Neural cell (in vitro differentiated cells): ENCODE measurements at regions not wholly inside any gene's neighbourhood (a gene's known extent, or its start where the extent isn't known, plus 50 kb on each side); places are given as distances from the start of the nearest gene placed in this dataset.

ENCODE experiments used
- H2AFZ ChIP-seq: fragments of 200-600, 300-800 bp; sonication (generic), shearing (Covaris generic); 2 replicates; pipeline ENCODE4 v1.6.0; 2014; ENCODE audit warnings: low read depth, mild to moderate bottlenecking, antibody characterized with exemption, low read length, moderate library complexity
- H3F3A ChIP-seq: fragments of 200-600 bp; shearing (Covaris generic); 2 replicates; pipeline ENCODE4 v1.6.1; 2016; ENCODE audit warnings: mild to moderate bottlenecking, moderate library complexity, mixed read lengths, antibody characterized with exemption, low read length; ENCODE audit not compliant: insufficient read depth, poor library complexity, severe bottlenecking
- H3K27ac ChIP-seq: fragments of 200-600, 300-800 bp; sonication (generic), shearing (Covaris generic); 2 replicates; pipeline ENCODE4 v1.5.1; 2014; ENCODE audit warnings: mild to moderate bottlenecking, low read length, moderate library complexity
- H3K27me3 ChIP-seq: fragments of 300-800, 200-600 bp; sonication (generic), shearing (Covaris generic); 2 replicates; pipeline ENCODE4 v1.6.0; 2014; ENCODE audit warnings: mild to moderate bottlenecking, low read depth, low read length, moderate library complexity; ENCODE audit not compliant: insufficient read depth
- H3K36me3 ChIP-seq: fragments of 300-800, 200-600 bp; sonication (generic), shearing (Covaris generic); 2 replicates; pipeline ENCODE4 v1.5.1; 2014; ENCODE audit warnings: mild to moderate bottlenecking, antibody characterized with exemption, low read length, moderate library complexity; ENCODE audit not compliant: insufficient read depth
- H3K4me2 ChIP-seq: fragments of 300-800, 200-600 bp; sonication (generic), shearing (Covaris generic); 2 replicates; pipeline ENCODE4 v1.6.0; 2014; ENCODE audit warnings: mild to moderate bottlenecking, low read length
- H3K4me3 ChIP-seq: fragments of 300-800, 200-600 bp; sonication (generic), shearing (Covaris generic); 2 replicates; pipeline ENCODE4 v1.5.1; 2014; ENCODE audit warnings: mild to moderate bottlenecking, low read length, moderate library complexity
- H3K79me2 ChIP-seq: fragments of 200-600 bp; shearing (Covaris generic); replicated peaks from 2 replicates; pipeline ENCODE4 v1.6.0; 2014; ENCODE audit warnings: mild to moderate bottlenecking, low read length, moderate library complexity; ENCODE audit not compliant: insufficient read depth
- H3K9ac ChIP-seq: fragments of 300-800, 200-600 bp; sonication (generic), shearing (Covaris generic); 2 replicates; pipeline ENCODE4 v1.6.1; 2016; ENCODE audit warnings: mild to moderate bottlenecking, low read length, mixed read lengths
- H3K9me2 ChIP-seq: fragments of 200-600 bp; shearing (Covaris generic); 2 replicates; pipeline ENCODE4 v1.6.1; 2016; ENCODE audit warnings: mild to moderate bottlenecking, low read length, mixed read lengths; ENCODE audit not compliant: insufficient read depth
- H3K9me3 ChIP-seq: fragments of 200-600, 300-800 bp; sonication (generic), shearing (Covaris generic); 2 replicates; pipeline ENCODE4 v1.6.1; 2016; ENCODE audit warnings: mild to moderate bottlenecking, mixed run types, low read length, moderate library complexity, mixed read lengths
- H4K20me1 ChIP-seq: fragments of 200-600 bp; shearing (Covaris generic); 2 replicates; pipeline ENCODE4 v1.6.1; 2016; ENCODE audit warnings: mild to moderate bottlenecking, mixed run types; ENCODE audit not compliant: insufficient read depth
- EP300 ChIP-seq: fragments of 450-650 bp; conservative IDR thresholded peaks from 2 replicates; pipeline ENCODE4 v1.6.1; 2014; ENCODE audit warnings: antibody characterized with exemption, mild to moderate bottlenecking, moderate library complexity; ENCODE audit not compliant: poor library complexity, severe bottlenecking
- EZH2 ChIP-seq: fragments of 200-600, 300-800 bp; shearing (Covaris generic), sonication (generic); IDR thresholded peaks from 2 replicates; pipeline ENCODE4 v1.6.1; 2014; ENCODE audit warnings: antibody characterized with exemption, low read length, borderline replicate concordance, mild to moderate bottlenecking; ENCODE audit not compliant: insufficient read depth, poor library complexity, severe bottlenecking
- MXI1 ChIP-seq: fragments of 450-650 bp; conservative IDR thresholded peaks from 2 replicates; pipeline ENCODE4 v1.6.1; 2014; ENCODE audit warnings: antibody characterized with exemption, mild to moderate bottlenecking; ENCODE audit not compliant: poor library complexity, severe bottlenecking
- POLR2AphosphoS5 ChIP-seq: IDR thresholded peaks from 2 replicates; pipeline ENCODE4 v1.6.1; 2012
- RAD21 ChIP-seq: fragments of 450-650 bp; conservative IDR thresholded peaks from 2 replicates; pipeline ENCODE4 v1.6.1; 2014; ENCODE audit warnings: antibody characterized with exemption, mild to moderate bottlenecking, moderate library complexity
- REST ChIP-seq: IDR thresholded peaks from 2 replicates; pipeline ENCODE4 v1.6.1; 2012; ENCODE audit warnings: borderline replicate concordance
- SMC3 ChIP-seq: fragments of 450-650 bp; conservative IDR thresholded peaks from 2 replicates; pipeline ENCODE4 v1.6.1; 2014; ENCODE audit warnings: antibody characterized with exemption, mild to moderate bottlenecking, moderate library complexity; ENCODE audit not compliant: poor library complexity
- TAF1 ChIP-seq: IDR thresholded peaks from 2 replicates; pipeline ENCODE4 v1.6.1; 2012; ENCODE audit warnings: low read depth
- TF ChIP-seq, protein P1 (sequence below): fragments of 450-650 bp; IDR thresholded peaks from 2 replicates; pipeline ENCODE4 v1.5.1; 2014; ENCODE audit warnings: antibody characterized with exemption, mild to moderate bottlenecking, moderate library complexity; ENCODE audit not compliant: poor library complexity, severe bottlenecking

- peaks cover 34% of the 10 kb centered on the region for H3K27me3 ChIP-seq
Observed at GRCh38 chr17:49908782-49909714, 59.9 kb upstream of the DLX4 start.

More at GRCh38 chr17:49908782-49909714, 59.9 kb upstream of the DLX4 start:
- no peaks in the 10 kb centered on the region for H3K9me3 ChIP-seq
- no peaks in the 10 kb centered on the region for H3K9me2 ChIP-seq
- H3K4me2 ChIP-seq, result no peak overlapping the region
- H3K27ac ChIP-seq, result no peak overlapping the region
- H3K4me3 ChIP-seq, result no peak overlapping the region
- no peaks in the 10 kb centered on the region for H3K79me2 ChIP-seq
- no peaks in the 10 kb centered on the region for H3K36me3 ChIP-seq
- no peaks in the 10 kb centered on the region for H3F3A ChIP-seq
- no peaks in the 10 kb centered on the region for H4K20me1 ChIP-seq
- H2AFZ ChIP-seq, result no peak overlapping the region
- no peak overlapping the region for H3K9ac ChIP-seq
- no peak for TF ChIP-seq POLR2AphosphoS5
- TF ChIP-seq MXI1, result no peak
- TF ChIP-seq EZH2, result no peak
- TF ChIP-seq, protein P1, sequence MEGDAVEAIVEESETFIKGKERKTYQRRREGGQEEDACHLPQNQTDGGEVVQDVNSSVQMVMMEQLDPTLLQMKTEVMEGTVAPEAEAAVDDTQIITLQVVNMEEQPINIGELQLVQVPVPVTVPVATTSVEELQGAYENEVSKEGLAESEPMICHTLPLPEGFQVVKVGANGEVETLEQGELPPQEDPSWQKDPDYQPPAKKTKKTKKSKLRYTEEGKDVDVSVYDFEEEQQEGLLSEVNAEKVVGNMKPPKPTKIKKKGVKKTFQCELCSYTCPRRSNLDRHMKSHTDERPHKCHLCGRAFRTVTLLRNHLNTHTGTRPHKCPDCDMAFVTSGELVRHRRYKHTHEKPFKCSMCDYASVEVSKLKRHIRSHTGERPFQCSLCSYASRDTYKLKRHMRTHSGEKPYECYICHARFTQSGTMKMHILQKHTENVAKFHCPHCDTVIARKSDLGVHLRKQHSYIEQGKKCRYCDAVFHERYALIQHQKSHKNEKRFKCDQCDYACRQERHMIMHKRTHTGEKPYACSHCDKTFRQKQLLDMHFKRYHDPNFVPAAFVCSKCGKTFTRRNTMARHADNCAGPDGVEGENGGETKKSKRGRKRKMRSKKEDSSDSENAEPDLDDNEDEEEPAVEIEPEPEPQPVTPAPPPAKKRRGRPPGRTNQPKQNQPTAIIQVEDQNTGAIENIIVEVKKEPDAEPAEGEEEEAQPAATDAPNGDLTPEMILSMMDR, result no peak
- TF ChIP-seq REST, result no peak
- no peak for TF ChIP-seq EP300
- TF ChIP-seq SMC3, result no peak
- no peak for TF ChIP-seq RAD21
- no peak for TF ChIP-seq TAF1
